ENCODE measurements at regions not wholly inside any gene's neighbourhood (a gene's known extent, or its start where the extent isn't known, plus 50 kb on each side); places are given as distances from the start of the nearest gene placed in this dataset.
"Not testable (repeated sequence)": the region's sequence is repeated elsewhere in the genome, so short reads cannot be mapped to it uniquely, and the experiment has no call there.

- TF ChIP-seq CTCF (IDR thresholded peaks at IDR 0.05) (no peak), POLR2A (IDR thresholded peaks at IDR 0.05) (no peak)
- DNase-seq (ENCODE audit: low spot score in 2 of 2), result no peak
Observed at GRCh38 chr13:50389726-50390125, 374.5 kb downstream of the KCNRG start.

GRCh38 chr13:50390503-50391248 lies 375.4 kb downstream of the KCNRG start:
- intact Hi-C loops (cut with DNase I; ENCODE audit: low total_unique reads), result loop anchor here (5.0 kb wide), 1 partner anchor 338 kb away; no protein-coding TSS in a partner anchor
- DNase-seq (ENCODE audit: low spot score in 2 of 2), result no peak
- 81 to 89% methylated on average over 3 of the region's 3 CpGs for WGBS, 2 donors
- TF ChIP-seq POLR2A (IDR thresholded peaks at IDR 0.05) (no peak), CTCF (IDR thresholded peaks at IDR 0.05) (no peak)
- no peak overlapping the region for H3K4me3 ChIP-seq (ENCODE audit: low read depth, poor library complexity, severe bottlenecking)

More at GRCh38 chr13:50389726-50390125, 374.5 kb downstream of the KCNRG start:
- WGBS, 2 donors, result 78 to 87% methylated on average over 4 of the region's 4 CpGs
- no peak overlapping the region for H3K4me3 ChIP-seq (ENCODE audit: low read depth, poor library complexity, severe bottlenecking)
- intact Hi-C loops (cut with DNase I; ENCODE audit: low total_unique reads), result loop anchor here (5.0 kb wide), 1 partner anchor 337 kb away; no protein-coding TSS in a partner anchor

DNA sequence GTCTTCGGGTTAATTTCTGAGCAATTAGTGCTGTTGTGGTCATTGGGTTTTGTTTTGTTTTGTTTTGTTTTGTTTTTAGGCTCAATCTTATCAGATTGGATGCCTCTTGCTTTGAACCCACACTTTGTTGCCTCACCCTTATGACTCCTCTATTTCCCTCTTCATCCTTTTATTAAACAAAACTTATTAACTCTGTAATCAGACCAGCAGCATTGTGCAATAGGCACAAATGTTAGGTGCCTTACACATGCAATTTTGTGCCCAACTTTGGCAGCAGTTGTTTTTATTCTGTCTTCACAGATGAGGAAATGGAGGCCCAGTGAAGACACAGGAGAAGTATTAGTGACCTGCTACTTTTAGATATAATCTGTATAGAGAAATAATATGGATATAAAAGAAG lies 377.7 kb downstream of the KCNRG start:
- no peak for DNase-seq (ENCODE audit: low spot score in 2 of 2)
- WGBS, 2 donors, result 72 to 84% methylated on average over 1 of the region's 1 CpG
- intact Hi-C loops (cut with DNase I; ENCODE audit: low total_unique reads), result loop anchor here (5.0 kb wide), 1 partner anchor 341 kb away; no protein-coding TSS in a partner anchor
- no peak overlapping the region for H3K4me3 ChIP-seq (ENCODE audit: low read depth, poor library complexity, severe bottlenecking)
- TF ChIP-seq CTCF (IDR thresholded peaks at IDR 0.05), result no peak
- TF ChIP-seq POLR2A (IDR thresholded peaks at IDR 0.05), result no peak

GRCh38 chr13:50393628-50394027 lies 378.4 kb downstream of the KCNRG start:
- no peak overlapping the region for H3K4me3 ChIP-seq (ENCODE audit: low read depth, poor library complexity, severe bottlenecking)
- DNase-seq (ENCODE audit: low spot score in 2 of 2), result no peak
- intact Hi-C loops (cut with DNase I; ENCODE audit: low total_unique reads), result loop anchor here (5.0 kb wide), 1 partner anchor 341 kb away; no protein-coding TSS in a partner anchor
- TF ChIP-seq POLR2A (IDR thresholded peaks at IDR 0.05) (no peak), CTCF (IDR thresholded peaks at IDR 0.05) (no peak)
- 61 to 62% methylated on average over 6 of the region's 6 CpGs for WGBS, 2 donors

DNA sequence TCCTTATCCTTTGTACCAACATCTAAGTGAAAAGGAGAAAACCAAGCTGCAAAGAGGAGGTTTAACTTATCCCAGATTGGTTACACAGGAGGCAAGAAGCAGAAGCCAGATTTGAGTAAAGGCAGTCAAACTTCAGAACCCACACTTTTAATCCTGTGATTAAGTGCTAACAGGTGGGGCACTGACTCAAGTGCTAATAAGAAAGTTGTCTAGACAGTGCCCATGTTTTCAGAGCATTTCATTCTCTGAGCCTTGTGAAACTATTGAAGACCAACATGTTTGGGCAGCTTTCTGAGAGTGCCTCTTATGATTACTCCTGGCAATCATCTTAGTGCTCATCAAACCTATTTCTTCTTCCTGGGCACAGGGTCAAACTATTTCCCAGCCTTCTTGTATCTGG lies 380.8 kb downstream of the KCNRG start:
- no peak overlapping the region for H3K4me3 ChIP-seq (ENCODE audit: low read depth, poor library complexity, severe bottlenecking)
- no peak for DNase-seq (ENCODE audit: low spot score in 2 of 2)
- TF ChIP-seq POLR2A (IDR thresholded peaks at IDR 0.05) (no peak), CTCF (IDR thresholded peaks at IDR 0.05) (no peak)
- intact Hi-C loops (cut with DNase I; ENCODE audit: low total_unique reads), result no loop called here

- intact Hi-C loops (cut with DNase I; ENCODE audit: low total_unique reads); DNase-seq (ENCODE audit: low spot score in 2 of 2); H3K4me3 ChIP-seq (ENCODE audit: low read depth, poor library complexity, severe bottlenecking): not testable (repeated sequence)
- WGBS, 2 donors, result 94 to 97% methylated on average over 12 to 30 of the region's 31 CpGs
Observed at GRCh38 chr13:50396618-50397017, 381.4 kb downstream of the KCNRG start.

Measured in lower leg skin (tissue), 4 donors.